HepG2 (cell line): ENCODE measurements at regions not wholly inside any gene's neighbourhood (a gene's known extent, or its start where the extent isn't known, plus 50 kb on each side); places are given as distances from the start of the nearest gene placed in this dataset.
A peak's percentile ranks its signal among the peaks of the same experiment; 100 is the strongest.

Experiments used
- DNMT3B ChIP-seq: conservative IDR thresholded peaks from 2 replicates; pipeline ENCODE4 v1.6.1; 2016; ENCODE audit warnings: missing biosample characterization, control low read depth
- HMG20A ChIP-seq: IDR thresholded peaks from 2 replicates; pipeline ENCODE4 v1.6.1; 2016; ENCODE audit warnings: borderline replicate concordance
- IRX3 ChIP-seq: sonication (generic); formaldehyde crosslinking; IDR thresholded peaks from 2 replicates; pipeline ENCODE4 v1.8.1; 2023; ENCODE audit warnings: mild to moderate bottlenecking, low read depth, missing genetic modification reagents, borderline replicate concordance
- LCORL ChIP-seq, 2 experiments: fragments of 450-650 bp in 1 of 2; sonication (generic) in 1 of 2; formaldehyde crosslinking in 1 of 2; IDR thresholded peaks; 2 replicates each; pipeline versions ENCODE4 v1.5.0 to v1.6.1; 2017 to 2020; ENCODE audit warnings: antibody characterized with exemption in 1 of 2, missing genetic modification reagents in 1 of 2
- MAFF ChIP-seq: IDR thresholded peaks from 2 replicates; pipeline ENCODE4 v1.6.1; 2011; ENCODE audit warnings: low read depth, low read length, improper control_type of control experiment
- MIER3 ChIP-seq: IDR thresholded peaks from 2 replicates; pipeline ENCODE4 v1.6.1; 2016; ENCODE audit warnings: missing compliant biosample characterization, borderline replicate concordance
- MXD4 ChIP-seq: IDR thresholded peaks from 2 replicates; pipeline ENCODE4 v1.6.1; 2016; ENCODE audit warnings: mild to moderate bottlenecking, missing biosample characterization, missing genetic modification reagents
- NCOR1 ChIP-seq: fragments of 200-600 bp; sonication (generic); IDR thresholded peaks from 2 replicates; pipeline ENCODE4 v1.7.0; 2017; ENCODE audit warnings: antibody characterized with exemption, low read length, borderline replicate concordance
- TEAD2 ChIP-seq: sonication (generic); formaldehyde crosslinking; IDR thresholded peaks from 2 replicates; pipeline ENCODE4 v1.9.0; 2021; ENCODE audit warnings: missing genetic modification reagents
- ZBTB1 ChIP-seq: sonication (generic); formaldehyde crosslinking; IDR thresholded peaks from 2 replicates; pipeline ENCODE4 v1.4.0; 2020; ENCODE audit warnings: missing genetic modification reagents, borderline replicate concordance
- ZEB1 ChIP-seq: IDR thresholded peaks from 2 replicates; pipeline ENCODE4 v1.6.1; 2012; ENCODE audit warnings: mild to moderate bottlenecking, low read depth, inconsistent platforms; ENCODE audit not compliant: insufficient replicate concordance
- ZKSCAN5 ChIP-seq: sonication (generic); formaldehyde crosslinking; IDR thresholded peaks from 2 replicates; pipeline ENCODE4 v1.5.1; 2020; ENCODE audit warnings: mild to moderate bottlenecking, missing genetic modification reagents
- ZNF10 ChIP-seq: sonication (generic); formaldehyde crosslinking; IDR thresholded peaks from 2 replicates; pipeline ENCODE4 v1.4.0; 2020; ENCODE audit warnings: mild to moderate bottlenecking, low read depth, missing genetic modification reagents, borderline replicate concordance
- ZNF235 ChIP-seq: sonication (generic); formaldehyde crosslinking; IDR thresholded peaks from 2 replicates; pipeline ENCODE4 v1.8.1; 2023; ENCODE audit warnings: mild to moderate bottlenecking, missing genetic modification reagents, borderline replicate concordance
- ZNF24 ChIP-seq: fragments of 450-650 bp; IDR thresholded peaks from 2 replicates; pipeline ENCODE4 v1.6.1; 2017; ENCODE audit warnings: antibody characterized with exemption, mild to moderate bottlenecking
- ZNF563 ChIP-seq: sonication (generic); formaldehyde crosslinking; IDR thresholded peaks from 2 replicates; pipeline ENCODE4 v1.8.0; 2022; ENCODE audit warnings: mild to moderate bottlenecking, moderate library complexity, missing genetic modification reagents
- ZNF674 ChIP-seq: sonication (generic); formaldehyde crosslinking; IDR thresholded peaks from 2 replicates; pipeline ENCODE4 v1.5.0; 2020; ENCODE audit warnings: low read depth, mild to moderate bottlenecking, missing genetic modification reagents
- ZNF691 ChIP-seq: sonication (generic); formaldehyde crosslinking; IDR thresholded peaks from 2 replicates; pipeline ENCODE4 v1.4.0; 2020; ENCODE audit warnings: missing genetic modification reagents, low read depth, mild to moderate bottlenecking, borderline replicate concordance
- ZNF841 ChIP-seq: sonication (generic); formaldehyde crosslinking; IDR thresholded peaks from 2 replicates; pipeline ENCODE4 v1.8.1; 2023; ENCODE audit warnings: missing genetic modification reagents, borderline replicate concordance
- TF ChIP-seq, protein P1 (sequence below): sonication (generic); formaldehyde crosslinking; IDR thresholded peaks from 2 replicates; pipeline ENCODE4 v1.4.0; 2020; ENCODE audit warnings: missing genetic modification reagents
- TF ChIP-seq, protein P2 (sequence below), 2 experiments: sonication (generic) in 1 of 2; formaldehyde crosslinking in 1 of 2; IDR thresholded peaks; 2 replicates each; pipeline versions ENCODE4 v1.4.0 to v1.6.1; 2018 to 2020; ENCODE audit warnings: missing genetic modification reagents in 2 of 2, borderline replicate concordance in 1 of 2, low read depth in 1 of 2, mild to moderate bottlenecking in 1 of 2, missing biosample characterization in 1 of 2

GRCh38 chr3:156605686-156606605, 51.0 kb upstream of the SSR3 start (continued):
- TF ChIP-seq TEAD2, result no peak
- TF ChIP-seq ZNF563, result peak; percentile 62; the same call in 1 of the 2 replicates
- TF ChIP-seq DNMT3B, result no peak
- TF ChIP-seq MXD4, result no peak
- TF ChIP-seq ZKSCAN5 (CRISPR knock-in tag), result no peak
- no peak for TF ChIP-seq HMG20A (CRISPR knock-in tag)
- no peak for TF ChIP-seq ZNF10 (CRISPR knock-in tag)
- no peak for TF ChIP-seq ZNF235 (CRISPR knock-in tag)
- TF ChIP-seq IRX3 (CRISPR knock-in tag), result no peak
- no peak for TF ChIP-seq LCORL (IDR thresholded peaks at IDR 0.05)
- no peak for TF ChIP-seq LCORL (CRISPR knock-in tag; IDR thresholded peaks at IDR 0.05)
- no peak for TF ChIP-seq MIER3 (CRISPR knock-in tag)
- no peak for TF ChIP-seq ZNF841 (CRISPR knock-in tag)
- TF ChIP-seq, protein P1, sequence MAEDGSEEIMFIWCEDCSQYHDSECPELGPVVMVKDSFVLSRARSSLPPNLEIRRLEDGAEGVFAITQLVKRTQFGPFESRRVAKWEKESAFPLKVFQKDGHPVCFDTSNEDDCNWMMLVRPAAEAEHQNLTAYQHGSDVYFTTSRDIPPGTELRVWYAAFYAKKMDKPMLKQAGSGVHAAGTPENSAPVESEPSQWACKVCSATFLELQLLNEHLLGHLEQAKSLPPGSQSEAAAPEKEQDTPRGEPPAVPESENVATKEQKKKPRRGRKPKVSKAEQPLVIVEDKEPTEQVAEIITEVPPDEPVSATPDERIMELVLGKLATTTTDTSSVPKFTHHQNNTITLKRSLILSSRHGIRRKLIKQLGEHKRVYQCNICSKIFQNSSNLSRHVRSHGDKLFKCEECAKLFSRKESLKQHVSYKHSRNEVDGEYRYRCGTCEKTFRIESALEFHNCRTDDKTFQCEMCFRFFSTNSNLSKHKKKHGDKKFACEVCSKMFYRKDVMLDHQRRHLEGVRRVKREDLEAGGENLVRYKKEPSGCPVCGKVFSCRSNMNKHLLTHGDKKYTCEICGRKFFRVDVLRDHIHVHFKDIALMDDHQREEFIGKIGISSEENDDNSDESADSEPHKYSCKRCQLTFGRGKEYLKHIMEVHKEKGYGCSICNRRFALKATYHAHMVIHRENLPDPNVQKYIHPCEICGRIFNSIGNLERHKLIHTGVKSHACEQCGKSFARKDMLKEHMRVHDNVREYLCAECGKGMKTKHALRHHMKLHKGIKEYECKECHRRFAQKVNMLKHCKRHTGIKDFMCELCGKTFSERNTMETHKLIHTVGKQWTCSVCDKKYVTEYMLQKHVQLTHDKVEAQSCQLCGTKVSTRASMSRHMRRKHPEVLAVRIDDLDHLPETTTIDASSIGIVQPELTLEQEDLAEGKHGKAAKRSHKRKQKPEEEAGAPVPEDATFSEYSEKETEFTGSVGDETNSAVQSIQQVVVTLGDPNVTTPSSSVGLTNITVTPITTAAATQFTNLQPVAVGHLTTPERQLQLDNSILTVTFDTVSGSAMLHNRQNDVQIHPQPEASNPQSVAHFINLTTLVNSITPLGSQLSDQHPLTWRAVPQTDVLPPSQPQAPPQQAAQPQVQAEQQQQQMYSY (CRISPR knock-in tag), result no peak
- TF ChIP-seq ZNF691, result 0 out of 2 replicates have a peak, but pooled peaks have one; percentile 24
- no peak for TF ChIP-seq ZBTB1 (CRISPR knock-in tag)
- no peak for TF ChIP-seq ZEB1
- 0 out of 2 replicates have a peak, but pooled peaks have one; percentile 42 for TF ChIP-seq MAFF
- no peak for TF ChIP-seq ZNF674 (CRISPR knock-in tag)
- TF ChIP-seq, protein P2, sequence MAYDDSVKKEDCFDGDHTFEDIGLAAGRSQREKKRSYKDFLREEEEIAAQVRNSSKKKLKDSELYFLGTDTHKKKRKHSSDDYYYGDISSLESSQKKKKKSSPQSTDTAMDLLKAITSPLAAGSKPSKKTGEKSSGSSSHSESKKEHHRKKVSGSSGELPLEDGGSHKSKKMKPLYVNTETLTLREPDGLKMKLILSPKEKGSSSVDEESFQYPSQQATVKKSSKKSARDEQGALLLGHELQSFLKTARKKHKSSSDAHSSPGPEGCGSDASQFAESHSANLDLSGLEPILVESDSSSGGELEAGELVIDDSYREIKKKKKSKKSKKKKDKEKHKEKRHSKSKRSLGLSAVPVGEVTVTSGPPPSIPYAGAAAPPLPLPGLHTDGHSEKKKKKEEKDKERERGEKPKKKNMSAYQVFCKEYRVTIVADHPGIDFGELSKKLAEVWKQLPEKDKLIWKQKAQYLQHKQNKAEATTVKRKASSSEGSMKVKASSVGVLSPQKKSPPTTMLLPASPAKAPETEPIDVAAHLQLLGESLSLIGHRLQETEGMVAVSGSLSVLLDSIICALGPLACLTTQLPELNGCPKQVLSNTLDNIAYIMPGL (CRISPR knock-in tag; IDR thresholded peaks at IDR 0.05; ENCODE audit: borderline replicate concordance in 1 of 2, low read depth in 1 of 2), result peak in 1 of 2 experiments; percentile 31; a peak in 1 of 4 replicates
- no peak for TF ChIP-seq ZNF24
- no peak for TF ChIP-seq NCOR1
